PC-9 (cell line): ENCODE measurements at regions not wholly inside any gene's neighbourhood (a gene's known extent, or its start where the extent isn't known, plus 50 kb on each side); places are given as distances from the start of the nearest gene placed in this dataset.

Experiments
- BruUV-seq: library from RNA; stranded (reverse); fragments of 400-500 nt; replicated peaks from 2 replicates; lab custom pipeline; 2021; lab: Mats Ljungman, UMichigan
- CTCF ChIA-PET: fragments of 300-600 bp; sonication (Branson Sonifier 250); formaldehyde crosslinking; loops from one replicate; lab custom pipeline; 2022; ENCODE audit warnings: antibody characterized with exemption; lab: Charles Lee
- POLR2A ChIA-PET: fragments of 300-600 bp; sonication (Branson Sonifier 250); formaldehyde crosslinking; loops from one replicate; lab custom pipeline; 2022; ENCODE audit warnings: antibody characterized with exemption; ENCODE audit not compliant: unreplicated experiment; lab: Charles Lee
- DNase-seq, 2 experiments: peaks; one replicate each; pipeline versions ENCODE4 v3.0.0 to v3.0.0-alpha.2; 2015 to 2022; ENCODE audit warnings: mixed read lengths in 1 of 2
- H2AFZ ChIP-seq: fragments of 200-600 bp; sonication (generic); 2 replicates; pipeline ENCODE4 v1.8.1; 2017; ENCODE audit warnings: antibody characterized with exemption
- H3F3A ChIP-seq: fragments of 200-600 bp; sonication (generic); 2 replicates; pipeline ENCODE4 v1.8.1; 2017; ENCODE audit warnings: antibody characterized with exemption, mild to moderate bottlenecking, low read depth; ENCODE audit not compliant: insufficient read depth
- H3K27ac ChIP-seq: fragments of 200-600 bp; sonication (generic); 2 replicates; pipeline ENCODE4 v1.6.1; 2016; ENCODE audit warnings: mixed run types
- H3K27me3 ChIP-seq: fragments of 200-600 bp; sonication (generic); 2 replicates; pipeline ENCODE4 v1.6.1; 2016; ENCODE audit warnings: low read depth, mixed run types; ENCODE audit not compliant: insufficient read depth
- H3K36me3 ChIP-seq: fragments of 200-600 bp; sonication (generic); 2 replicates; pipeline ENCODE4 v1.6.1; 2016; ENCODE audit warnings: low read depth, mixed run types
- H3K4me1 ChIP-seq: fragments of 200-600 bp; sonication (generic); replicated peaks from 2 replicates; pipeline ENCODE4 v1.6.1; 2016; ENCODE audit warnings: mixed run types; ENCODE audit not compliant: insufficient read depth
- H3K4me2 ChIP-seq: fragments of 200-600 bp; sonication (generic); 2 replicates; pipeline ENCODE4 v1.6.1; 2017; ENCODE audit warnings: mixed run types
- H3K4me3 ChIP-seq: fragments of 200-600 bp; sonication (generic); 2 replicates; pipeline ENCODE4 v1.6.1; 2016; ENCODE audit warnings: mixed run types
- H3K79me2 ChIP-seq: fragments of 200-600 bp; sonication (generic); 2 replicates; pipeline ENCODE4 v1.6.1; 2017; ENCODE audit warnings: low read depth, mixed run types
- H3K9me2 ChIP-seq: fragments of 200-600 bp; sonication (generic); 2 replicates; pipeline ENCODE4 v1.8.1; 2017; ENCODE audit warnings: mild to moderate bottlenecking; ENCODE audit not compliant: insufficient read depth
- H3K9me3 ChIP-seq: fragments of 200-600 bp; sonication (generic); 2 replicates; pipeline ENCODE4 v1.8.1; 2016; ENCODE audit warnings: low read depth; ENCODE audit not compliant: insufficient read depth
- H4K20me1 ChIP-seq: fragments of 200-600 bp; sonication (generic); 2 replicates; pipeline ENCODE4 v1.8.1; 2017; ENCODE audit not compliant: insufficient read depth
- CTCF ChIP-seq: fragments of 200-600 bp; sonication (generic); conservative IDR thresholded peaks from 2 replicates; pipeline ENCODE4 v1.6.1; 2017; ENCODE audit warnings: mixed run types, antibody characterized with exemption, mild to moderate bottlenecking, moderate library complexity
- EZH2 ChIP-seq: fragments of 200-600 bp; sonication (generic); IDR thresholded peaks from 2 replicates; pipeline ENCODE4 v1.8.0; 2017; ENCODE audit warnings: antibody characterized with exemption, low read depth
- intact Hi-C: fragments of 100-400 bp; cut with micrococcal nuclease; formaldehyde crosslinking; loops from one replicate; pipeline ENCODE4 v1.10.0; 2022; ENCODE audit not compliant: unreplicated experiment

DNA sequence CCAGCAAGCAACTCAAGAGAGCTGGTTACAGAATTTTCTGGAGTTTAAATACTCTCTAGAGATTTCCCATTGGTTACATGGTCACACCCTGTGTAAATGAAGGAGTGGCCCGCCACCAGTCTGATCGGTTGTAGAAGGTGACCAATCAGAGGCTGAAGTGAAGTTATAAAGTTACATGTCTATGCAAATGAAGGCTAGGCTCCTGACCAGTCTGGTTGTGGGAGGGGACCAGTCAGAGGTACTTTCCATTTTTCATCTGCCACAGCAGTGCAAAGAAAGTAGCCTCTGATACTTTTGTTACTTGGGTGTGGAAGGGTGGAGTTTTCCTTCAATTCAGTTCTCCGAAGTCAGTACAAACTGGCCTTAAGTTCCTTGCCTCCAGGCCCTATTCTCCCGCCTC, 273.7 kb downstream of the BARHL2 start:
- Histone ChIP-seq H3K36me3 (no peaks in the 10 kb centered on the region), H3K9me2 (no peaks in the 10 kb centered on the region), H3K4me1 (no peaks in the 10 kb centered on the region), H4K20me1 (no peaks in the 10 kb centered on the region), H3K79me2 (no peaks in the 10 kb centered on the region), H3F3A (no peaks in the 10 kb centered on the region), H3K4me2 (no peak overlapping the region), H3K27ac (no peak overlapping the region), H2AFZ (no peak overlapping the region), H3K9me3 (no peaks in the 10 kb centered on the region), H3K4me3 (no peak overlapping the region), H3K27me3 (no peaks in the 10 kb centered on the region)
- no TSS peak for BruUV-seq
- intact Hi-C loops = no loop called here
- CTCF ChIA-PET = no interaction called here
- TF ChIP-seq EZH2 (no peak), CTCF (no peak)
- no peak for DNase-seq
- POLR2A ChIA-PET = no interaction called here

GRCh38 chr1:90435351-90435750, 281.8 kb downstream of the BARHL2 start:
- no peaks in the 10 kb centered on the region for H3K9me3 ChIP-seq
- no peaks in the 10 kb centered on the region for H3K36me3 ChIP-seq
- POLR2A ChIA-PET = interaction anchor here (0.7 kb wide), 1 partner anchor 266 kb away, joined by 5 read pairs; no protein-coding TSS in a partner anchor
- no peak overlapping the region for H3K27ac ChIP-seq
- no peaks in the 10 kb centered on the region for H3K4me1 ChIP-seq
- no peaks in the 10 kb centered on the region for H3F3A ChIP-seq
- no peak overlapping the region for H2AFZ ChIP-seq
- TF ChIP-seq CTCF = no peak
- no peak for TF ChIP-seq EZH2
- no peaks in the 10 kb centered on the region for H3K79me2 ChIP-seq
- DNase-seq = no peak
- no peaks in the 10 kb centered on the region for H3K9me2 ChIP-seq
- CTCF ChIA-PET = no interaction called here
- intact Hi-C loops = no loop called here
- no peaks in the 10 kb centered on the region for H3K27me3 ChIP-seq
- no peak overlapping the region for H3K4me2 ChIP-seq
- H4K20me1 ChIP-seq = no peaks in the 10 kb centered on the region
- no TSS peak for BruUV-seq
- H3K4me3 ChIP-seq = no peak overlapping the region

DNA sequence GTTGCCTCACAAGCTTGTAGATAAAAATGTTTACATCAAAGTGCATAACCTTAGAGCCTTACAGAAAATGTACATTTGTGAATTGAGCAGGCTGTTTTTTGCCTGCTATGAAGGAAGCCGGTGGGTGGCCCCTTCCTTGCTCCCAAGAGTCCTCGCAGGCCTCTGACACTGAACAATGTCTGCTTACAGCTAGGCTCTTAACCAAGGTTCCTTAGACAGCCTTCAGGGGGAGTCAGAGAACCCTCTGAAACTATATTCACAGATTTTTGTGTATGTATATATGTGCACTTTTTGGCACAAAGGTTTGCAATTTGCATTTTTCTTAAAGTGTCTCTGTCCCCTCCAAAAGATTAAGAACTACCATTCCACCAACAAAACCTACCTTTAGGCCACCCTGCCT, 282.6 kb downstream of the BARHL2 start:
- intact Hi-C loops = no loop called here
- Histone ChIP-seq H2AFZ (no peak overlapping the region), H3K4me1 (no peaks in the 10 kb centered on the region), H4K20me1 (no peaks in the 10 kb centered on the region), H3K36me3 (no peaks in the 10 kb centered on the region), H3K4me3 (no peak overlapping the region), H3K27ac (no peak overlapping the region), H3K79me2 (no peaks in the 10 kb centered on the region), H3K9me2 (no peaks in the 10 kb centered on the region), H3K9me3 (no peaks in the 10 kb centered on the region), H3K27me3 (no peaks in the 10 kb centered on the region), H3K4me2 (no peak overlapping the region), H3F3A (no peaks in the 10 kb centered on the region)
- ChIA-PET POLR2A (no interaction called here), CTCF (no interaction called here)
- no peak for DNase-seq
- no peak for TF ChIP-seq EZH2
- peak; percentile 57; the same call in 1 of the 2 replicates for TF ChIP-seq CTCF
- BruUV-seq = no TSS peak
